CD4-positive, CD25-positive, alpha-beta regulatory T cell (primary cell): ENCODE measurements at regions not wholly inside any gene's neighbourhood (a gene's known extent, or its start where the extent isn't known, plus 50 kb on each side); places are given as distances from the start of the nearest gene placed in this dataset.
"Not testable (repeated sequence)": the region's sequence is repeated elsewhere in the genome, so short reads cannot be mapped to it uniquely, and the experiment has no call there.

Source experiments
- ATAC-seq, 2 donors: fragments of 150-1000 bp; cut with Tn5 transposase; one replicate each; pipeline ENCODE4 v1.10.0; 2021; ENCODE audit warnings: low read depth in 2 of 2, moderate number of reproducible peaks in 2 of 2, moderate library complexity in 1 of 2
- DNase-seq, 3 donors: peaks; one replicate each; pipeline versions ENCODE4 v3.0.0 to v3.0.0-alpha.2; 2012 to 2022; ENCODE audit warnings: mixed read lengths in 1 of 3
- H3K27ac ChIP-seq: one replicate; pipeline ENCODE4 v1.7.0; 2013; ENCODE audit warnings: mild to moderate bottlenecking, low read length; ENCODE audit not compliant: insufficient read depth, poor library complexity, severe bottlenecking
- H3K27me3 ChIP-seq: one replicate; pipeline ENCODE4 v1.7.0; 2013; ENCODE audit warnings: low read length; ENCODE audit not compliant: control insufficient read depth, insufficient read depth
- H3K36me3 ChIP-seq: one replicate; pipeline ENCODE4 v1.7.0; 2013; ENCODE audit warnings: mild to moderate bottlenecking, low read length, moderate library complexity; ENCODE audit not compliant: control insufficient read depth, insufficient read depth
- H3K4me1 ChIP-seq: 2 replicates; pipeline ENCODE4 v1.7.0; 2013; ENCODE audit warnings: mild to moderate bottlenecking, low read length; ENCODE audit not compliant: insufficient read depth, control insufficient read depth, poor library complexity, severe bottlenecking
- H3K4me3 ChIP-seq: one replicate; pipeline ENCODE4 v1.7.0; 2013; ENCODE audit warnings: low read depth, mild to moderate bottlenecking, low read length, moderate library complexity
- H3K9me3 ChIP-seq, 2 experiments: 1 replicate in 1 of 2; 2 replicates in 1 of 2; pipeline ENCODE4 v1.7.0; 2013; ENCODE audit warnings: low read length in 2 of 2, mild to moderate bottlenecking in 1 of 2, moderate library complexity in 1 of 2; ENCODE audit not compliant: control insufficient read depth in 2 of 2
- H3K27ac Mint-ChIP-seq, 3 donors: one replicate each; pipeline ENCODE4 v1.8.0; 2020 to 2022; ENCODE audit warnings: mild to moderate bottlenecking in 3 of 3, mixed read lengths in 3 of 3, moderate library complexity in 2 of 3
- H3K27me3 Mint-ChIP-seq: one replicate; pipeline ENCODE4 v1.8.0; 2022; ENCODE audit warnings: mild to moderate bottlenecking, mixed read lengths
- H3K36me3 Mint-ChIP-seq: one replicate; pipeline ENCODE4 v1.8.0; 2020; ENCODE audit warnings: mixed read lengths
- H3K4me1 Mint-ChIP-seq, 4 donors: one replicate each; pipeline ENCODE4 v1.8.0; 2020 to 2022; ENCODE audit warnings: mixed read lengths in 4 of 4, mild to moderate bottlenecking in 1 of 4
- H3K4me3 Mint-ChIP-seq, 4 donors: one replicate each; pipeline ENCODE4 v1.8.0; 2020 to 2022; ENCODE audit warnings: mild to moderate bottlenecking in 4 of 4, mixed read lengths in 4 of 4, moderate library complexity in 3 of 4
- H3K9me3 Mint-ChIP-seq, 7 donors: one replicate each; pipeline ENCODE4 v1.8.0; 2020 to 2022; ENCODE audit warnings: mixed read lengths in 7 of 7, mild to moderate bottlenecking in 3 of 7, moderate library complexity in 2 of 7

DNA sequence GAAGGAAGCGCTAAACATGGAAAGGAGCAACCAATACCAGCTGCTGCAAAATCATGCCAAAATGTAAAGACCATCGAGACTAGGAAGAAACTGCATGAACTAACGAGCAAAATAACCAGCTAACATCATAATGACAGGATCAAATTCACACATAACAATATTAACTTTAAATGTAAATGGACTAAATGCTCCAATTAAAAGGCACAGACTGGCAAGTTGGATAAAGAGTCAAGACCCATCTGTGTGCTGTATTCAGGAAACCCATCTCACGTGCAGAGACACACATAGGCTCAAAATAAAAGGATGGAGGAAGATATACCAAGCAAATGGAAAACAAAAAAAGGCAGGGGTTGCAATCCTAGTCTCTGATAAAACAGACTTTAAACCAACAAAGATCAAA, 570.0 kb upstream of the CDH11 start:
- not testable (repeated sequence) for H3K36me3 Mint-ChIP-seq, H3K27ac Mint-ChIP-seq, H3K4me3 Mint-ChIP-seq, H3K4me3 ChIP-seq, ATAC-seq, H3K27me3 Mint-ChIP-seq, H3K9me3 ChIP-seq, H3K27me3 ChIP-seq, H3K4me1 ChIP-seq, DNase-seq, H3K27ac ChIP-seq, H3K36me3 ChIP-seq, H3K9me3 Mint-ChIP-seq, H3K4me1 Mint-ChIP-seq

DNA sequence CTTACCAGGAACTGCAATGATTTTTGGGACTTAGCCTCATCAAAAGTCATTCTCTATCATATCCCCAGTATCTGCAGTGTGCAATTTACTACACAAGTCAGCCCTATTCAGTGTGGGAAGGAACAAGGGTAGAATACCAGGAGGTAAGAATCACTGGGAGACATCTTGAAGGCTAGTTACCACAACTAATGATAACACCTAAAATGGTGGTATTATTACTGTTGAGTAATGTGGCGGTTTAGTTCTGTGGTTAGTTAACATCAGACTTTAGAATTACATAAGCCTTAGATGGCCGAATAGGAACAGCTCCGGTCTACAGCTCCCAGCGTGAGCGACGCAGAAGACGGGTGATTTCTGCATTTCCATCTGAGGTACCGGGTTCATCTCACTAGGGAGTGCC, 567.9 kb upstream of the CDH11 start:
- H3K36me3 Mint-ChIP-seq: no peaks in the 10 kb centered on the region
- no peak overlapping the region for H3K4me3 ChIP-seq
- ATAC-seq: no peak
- peaks cover 0 to 9% (median 5%) of the 10 kb centered on the region in 7 donors for H3K9me3 Mint-ChIP-seq
- no peaks in the 10 kb centered on the region for H3K4me1 ChIP-seq
- no peak overlapping the region for H3K27ac ChIP-seq
- peaks cover 0 to 3% of the 10 kb centered on the region in 2 experiments for H3K9me3 ChIP-seq
- H3K4me3 Mint-ChIP-seq: no peak overlapping the region
- H3K27me3 ChIP-seq: no peaks in the 10 kb centered on the region
- DNase-seq: no peak
- no peak overlapping the region for H3K27ac Mint-ChIP-seq
- H3K27me3 Mint-ChIP-seq: no peaks in the 10 kb centered on the region
- H3K36me3 ChIP-seq: no peaks in the 10 kb centered on the region
- H3K4me1 Mint-ChIP-seq: no peaks in the 10 kb centered on the region

DNA sequence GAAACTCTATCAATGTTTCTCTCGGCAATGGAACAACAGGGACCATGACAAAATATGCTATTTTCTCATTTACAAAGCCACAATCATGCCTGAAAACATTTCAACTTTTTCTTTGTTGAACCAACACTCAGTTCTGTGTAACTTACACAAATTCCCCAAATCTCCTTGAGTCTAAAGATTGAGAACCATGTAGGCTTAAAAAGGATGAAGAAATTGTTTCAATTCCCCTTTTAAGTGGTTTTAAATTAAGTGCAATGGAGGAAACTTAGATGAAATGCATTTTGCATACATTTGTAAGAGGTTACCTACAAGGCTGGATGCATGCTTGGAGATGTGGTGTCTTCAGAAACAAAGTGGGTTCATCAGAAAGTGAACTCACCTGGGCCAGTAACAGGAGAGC, 566.4 kb upstream of the CDH11 start:
- ATAC-seq (no peak), DNase-seq (no peak)
- Histone ChIP-seq H3K9me3 (peaks cover 0 to 3% of the 10 kb centered on the region in 2 experiments), H3K4me1 (no peaks in the 10 kb centered on the region), H3K27me3 (no peaks in the 10 kb centered on the region), H3K36me3 (no peaks in the 10 kb centered on the region), H3K27ac (no peak overlapping the region), H3K4me3 (no peak overlapping the region)
- no peaks in the 10 kb centered on the region for H3K4me1 Mint-ChIP-seq
- no peak overlapping the region for H3K4me3 Mint-ChIP-seq
- no peaks in the 10 kb centered on the region for H3K36me3 Mint-ChIP-seq
- H3K9me3 Mint-ChIP-seq: peaks cover 0 to 10% (median 6%) of the 10 kb centered on the region in 7 donors
- H3K27me3 Mint-ChIP-seq: no peaks in the 10 kb centered on the region
- H3K27ac Mint-ChIP-seq: no peak overlapping the region

- no peak overlapping the region for H3K27ac Mint-ChIP-seq
- no peaks in the 10 kb centered on the region for H3K4me1 ChIP-seq
- H3K36me3 ChIP-seq: no peaks in the 10 kb centered on the region
- H3K27ac ChIP-seq: no peak overlapping the region
- H3K4me3 Mint-ChIP-seq: no peak overlapping the region
- no peak for ATAC-seq
- no peaks in the 10 kb centered on the region for H3K27me3 ChIP-seq
- H3K27me3 Mint-ChIP-seq: no peaks in the 10 kb centered on the region
- no peaks in the 10 kb centered on the region for H3K4me1 Mint-ChIP-seq
- H3K9me3 ChIP-seq: peaks cover 0 to 3% of the 10 kb centered on the region in 2 experiments
- no peak overlapping the region for H3K4me3 ChIP-seq
- DNase-seq: no peak
- H3K9me3 Mint-ChIP-seq: peaks cover 2 to 16% (median 9%) of the 10 kb centered on the region in 7 donors
- no peaks in the 10 kb centered on the region for H3K36me3 Mint-ChIP-seq
Observed at GRCh38 chr16:65684230-65684629, 562.4 kb upstream of the CDH11 start.

- Histone ChIP-seq H3K4me3 (no peak overlapping the region), H3K36me3 (no peaks in the 10 kb centered on the region), H3K27me3 (no peaks in the 10 kb centered on the region), H3K9me3 (no peaks in the 10 kb centered on the region), H3K27ac (no peak overlapping the region), H3K4me1 (no peaks in the 10 kb centered on the region)
- H3K9me3 Mint-ChIP-seq: peaks cover 2 to 16% (median 8%) of the 10 kb centered on the region in 7 donors
- no peaks in the 10 kb centered on the region for H3K4me1 Mint-ChIP-seq
- DNase-seq: no peak
- H3K36me3 Mint-ChIP-seq: no peaks in the 10 kb centered on the region
- no peak for ATAC-seq
- no peak overlapping the region for H3K27ac Mint-ChIP-seq
- H3K27me3 Mint-ChIP-seq: no peaks in the 10 kb centered on the region
- H3K4me3 Mint-ChIP-seq: no peak overlapping the region
Observed at GRCh38 chr16:65681406-65681805, 559.5 kb upstream of the CDH11 start.

GRCh38 chr16:65679785-65680184, 557.9 kb upstream of the CDH11 start:
- no peak overlapping the region for H3K27ac Mint-ChIP-seq
- Histone ChIP-seq H3K27me3 (no peaks in the 10 kb centered on the region), H3K9me3 (no peaks in the 10 kb centered on the region), H3K27ac (no peak overlapping the region), H3K4me3 (no peak overlapping the region), H3K36me3 (no peaks in the 10 kb centered on the region), H3K4me1 (no peaks in the 10 kb centered on the region)
- peaks cover 0 to 11% (median 4%) of the 10 kb centered on the region in 7 donors for H3K9me3 Mint-ChIP-seq
- no peaks in the 10 kb centered on the region for H3K36me3 Mint-ChIP-seq
- no peaks in the 10 kb centered on the region for H3K4me1 Mint-ChIP-seq
- H3K27me3 Mint-ChIP-seq: no peaks in the 10 kb centered on the region
- DNase-seq: no peak
- ATAC-seq: no peak
- H3K4me3 Mint-ChIP-seq: no peak overlapping the region

- H3K27me3 ChIP-seq: no peaks in the 10 kb centered on the region
- ATAC-seq: no peak
- Mint-ChIP-seq H3K27me3 (no peaks in the 10 kb centered on the region), H3K4me3 (no peak overlapping the region), H3K27ac (no peak overlapping the region), H3K4me1 (no peaks in the 10 kb centered on the region), H3K9me3 (peaks cover 0 to 10% (median 3%) of the 10 kb centered on the region in 7 donors), H3K36me3 (no peaks in the 10 kb centered on the region)
- no peaks in the 10 kb centered on the region for H3K4me1 ChIP-seq
- H3K9me3 ChIP-seq: no peaks in the 10 kb centered on the region
- H3K27ac ChIP-seq: no peak overlapping the region
- no peak overlapping the region for H3K4me3 ChIP-seq
- no peaks in the 10 kb centered on the region for H3K36me3 ChIP-seq
- DNase-seq: no peak
Observed at GRCh38 chr16:65675161-65675560, 553.3 kb upstream of the CDH11 start.

- Mint-ChIP-seq H3K27ac (no peak overlapping the region), H3K27me3 (no peaks in the 10 kb centered on the region), H3K4me3 (no peak overlapping the region), H3K4me1 (no peaks in the 10 kb centered on the region), H3K36me3 (no peaks in the 10 kb centered on the region), H3K9me3 (peaks cover 0 to 12% (median 3%) of the 10 kb centered on the region in 7 donors)
- H3K36me3 ChIP-seq: no peaks in the 10 kb centered on the region
- H3K9me3 ChIP-seq: no peaks in the 10 kb centered on the region
- H3K27ac ChIP-seq: no peak overlapping the region
- no peaks in the 10 kb centered on the region for H3K27me3 ChIP-seq
- no peak overlapping the region for H3K4me3 ChIP-seq
- no peaks in the 10 kb centered on the region for H3K4me1 ChIP-seq
- DNase-seq: no peak
- no peak for ATAC-seq
Observed at GRCh38 chr16:65672960-65673359, 551.1 kb upstream of the CDH11 start.
